Gastroesophageal sphincter (tissue), 4 donors: ENCODE measurements at regions not wholly inside any gene's neighbourhood (a gene's known extent, or its start where the extent isn't known, plus 50 kb on each side); places are given as distances from the start of the nearest gene placed in this dataset.
"Not testable (repeated sequence)": the region's sequence is repeated elsewhere in the genome, so short reads cannot be mapped to it uniquely, and the experiment has no call there.

Source experiments
- ATAC-seq: fragments of 150-250 bp; one replicate; pipeline ENCODE4 v1.9.1; 2016; ENCODE audit warnings: mild to moderate bottlenecking, moderate library complexity
- H3K27ac ChIP-seq, 4 donors: fragments of 200-600 bp; sonication (generic) in 3 of 4; 1 replicate in 3 of 4; 2 replicates in 1 of 4; pipeline ENCODE4 v1.5.1; 2016 to 2019
- H3K27me3 ChIP-seq: fragments of 200-600 bp; sonication (generic); one replicate; pipeline ENCODE4 v1.5.1; 2019
- H3K36me3 ChIP-seq, 2 donors: fragments of 200-600 bp; sonication (generic); one replicate each; pipeline ENCODE4 v1.5.1; 2019; ENCODE audit warnings: control low read depth in 1 of 2
- H3K4me1 ChIP-seq, 3 donors: fragments of 200-600 bp; sonication (generic); 1 replicate in 2 of 3; 2 replicates in 1 of 3; pipeline ENCODE4 v1.5.1; 2016 to 2019; ENCODE audit warnings: control low read depth in 2 of 3
- H3K4me3 ChIP-seq, 2 donors: fragments of 200-600 bp; sonication (generic); one replicate each; pipeline ENCODE4 v1.5.1; 2019; ENCODE audit warnings: mild to moderate bottlenecking in 1 of 2, moderate library complexity in 1 of 2
- H3K9me3 ChIP-seq, 3 donors: fragments of 200-600 bp; sonication (generic); one replicate each; pipeline ENCODE4 v1.5.1; 2017 to 2019; ENCODE audit warnings: control low read depth in 2 of 3
- EP300 ChIP-seq: sonication (generic); formaldehyde crosslinking; IDR thresholded peaks from one replicate; pipeline ENCODE4 v1.6.1; 2017; ENCODE audit warnings: antibody characterized with exemption, mild to moderate bottlenecking
- POLR2A ChIP-seq, 2 donors: fragments of 450-650 bp; IDR thresholded peaks; one replicate each; pipeline ENCODE4 v1.6.1; 2017; ENCODE audit warnings: antibody characterized with exemption in 2 of 2, mild to moderate bottlenecking in 2 of 2, moderate library complexity in 1 of 2
- POLR2AphosphoS5 ChIP-seq: sonication (generic); formaldehyde crosslinking; IDR thresholded peaks from one replicate; pipeline ENCODE4 v1.6.1; 2017; ENCODE audit warnings: antibody characterized with exemption
- WGBS, 2 donors: methylation state at CpG; one replicate each; pipeline ENCODE4 v1.1.5; 2018; ENCODE audit warnings: low coverage in 1 of 2; 5-methylcytosine and 5-hydroxymethylcytosine counted together
- TF ChIP-seq, protein P1 (sequence below), 4 experiments: fragments of 200-600 bp in 2 of 4; fragments of 450-650 bp in 2 of 4; sonication (generic) in 1 of 4; IDR thresholded peaks; one replicate each; pipeline ENCODE4 v1.5.1; 2017 to 2019; ENCODE audit warnings: antibody characterized with exemption in 4 of 4, mild to moderate bottlenecking in 2 of 4, moderate library complexity in 2 of 4

DNA sequence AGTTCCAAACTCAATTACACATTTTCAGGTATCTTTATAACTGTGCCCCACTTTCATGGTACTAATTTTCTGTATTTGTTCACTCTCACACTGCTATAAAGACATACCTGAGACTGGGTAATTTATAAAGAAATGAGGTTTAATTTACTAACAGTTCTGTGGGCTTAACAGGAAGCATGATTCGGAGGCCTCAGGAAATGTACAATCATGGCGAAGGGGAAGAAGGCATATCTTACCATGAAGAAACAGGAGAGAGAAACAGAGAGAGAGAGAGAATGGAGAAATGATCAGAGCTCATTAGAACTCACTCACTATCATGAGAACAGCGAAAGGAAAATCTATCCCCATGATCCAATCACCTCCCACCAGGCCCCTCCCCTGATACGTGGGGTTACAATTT lies 874.1 kb upstream of the B3GALT2 start:
- H3K4me3 ChIP-seq = no peak overlapping the region
- no peak for ATAC-seq
- WGBS, 2 donors = 74 to 93% methylated on average over 2 to 4 of the region's 4 CpGs
- no peak overlapping the region for H3K27ac ChIP-seq
- no peaks in the 10 kb centered on the region for H3K36me3 ChIP-seq
- no peaks in the 10 kb centered on the region for H3K27me3 ChIP-seq
- TF ChIP-seq EP300 = no peak
- no peak for TF ChIP-seq POLR2AphosphoS5
- TF ChIP-seq, protein P1, sequence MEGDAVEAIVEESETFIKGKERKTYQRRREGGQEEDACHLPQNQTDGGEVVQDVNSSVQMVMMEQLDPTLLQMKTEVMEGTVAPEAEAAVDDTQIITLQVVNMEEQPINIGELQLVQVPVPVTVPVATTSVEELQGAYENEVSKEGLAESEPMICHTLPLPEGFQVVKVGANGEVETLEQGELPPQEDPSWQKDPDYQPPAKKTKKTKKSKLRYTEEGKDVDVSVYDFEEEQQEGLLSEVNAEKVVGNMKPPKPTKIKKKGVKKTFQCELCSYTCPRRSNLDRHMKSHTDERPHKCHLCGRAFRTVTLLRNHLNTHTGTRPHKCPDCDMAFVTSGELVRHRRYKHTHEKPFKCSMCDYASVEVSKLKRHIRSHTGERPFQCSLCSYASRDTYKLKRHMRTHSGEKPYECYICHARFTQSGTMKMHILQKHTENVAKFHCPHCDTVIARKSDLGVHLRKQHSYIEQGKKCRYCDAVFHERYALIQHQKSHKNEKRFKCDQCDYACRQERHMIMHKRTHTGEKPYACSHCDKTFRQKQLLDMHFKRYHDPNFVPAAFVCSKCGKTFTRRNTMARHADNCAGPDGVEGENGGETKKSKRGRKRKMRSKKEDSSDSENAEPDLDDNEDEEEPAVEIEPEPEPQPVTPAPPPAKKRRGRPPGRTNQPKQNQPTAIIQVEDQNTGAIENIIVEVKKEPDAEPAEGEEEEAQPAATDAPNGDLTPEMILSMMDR (IDR thresholded peaks at IDR 0.05) = no peak
- TF ChIP-seq POLR2A (IDR thresholded peaks at IDR 0.05) = no peak
- H3K9me3 ChIP-seq = no peaks in the 10 kb centered on the region
- peaks cover 0 to 11% (median 0%) of the 10 kb centered on the region in 3 donors for H3K4me1 ChIP-seq

DNA sequence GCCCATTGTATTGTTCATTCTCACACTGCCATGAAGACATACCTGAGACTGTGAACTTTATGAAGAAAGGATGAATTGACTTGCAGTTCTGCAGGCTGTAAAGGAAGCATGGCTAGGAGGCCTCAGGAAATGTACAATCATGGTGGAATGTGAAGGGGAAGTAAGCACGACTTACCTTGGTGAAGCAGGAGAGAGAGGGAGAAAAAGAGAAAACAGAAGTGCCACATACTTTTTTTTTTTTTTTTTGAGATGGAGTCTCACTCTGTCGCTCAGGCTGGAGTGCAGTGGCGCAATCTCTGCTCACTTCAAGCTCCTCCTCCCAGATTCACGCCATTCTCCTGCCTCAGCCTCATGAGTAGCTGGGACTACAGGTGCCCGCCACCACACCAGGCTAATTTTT lies 871.9 kb upstream of the B3GALT2 start:
- peaks cover 0 to 12% (median 0%) of the 10 kb centered on the region in 3 donors for H3K4me1 ChIP-seq
- not testable (repeated sequence) for H3K4me3 ChIP-seq, H3K27me3 ChIP-seq, H3K36me3 ChIP-seq, ATAC-seq, H3K27ac ChIP-seq, H3K9me3 ChIP-seq
- 76 to 90% methylated on average over 2 to 3 of the region's 5 CpGs for WGBS, 2 donors

DNA sequence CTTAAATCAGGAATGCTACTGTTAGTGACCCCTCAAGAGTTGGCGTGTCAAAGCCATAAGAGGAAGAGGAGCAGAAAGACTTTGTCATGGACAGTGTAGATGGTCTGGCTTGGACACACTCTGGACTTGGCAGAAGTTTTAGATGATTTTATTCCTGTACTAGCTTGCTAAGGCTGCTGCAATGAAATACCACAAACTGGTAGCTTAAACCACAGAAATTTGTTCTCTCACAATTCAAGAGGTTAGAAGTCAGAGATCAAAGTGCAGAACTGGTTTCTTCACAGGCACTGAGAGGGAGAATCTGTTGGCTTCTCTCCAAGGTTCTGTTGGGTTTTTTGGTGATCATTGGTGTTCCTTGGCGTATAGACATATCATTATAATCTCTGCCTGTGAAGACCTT lies 869.8 kb upstream of the B3GALT2 start:
- Histone ChIP-seq H3K4me1 (peaks cover 0 to 12% (median 0%) of the 10 kb centered on the region in 3 donors), H3K36me3 (no peaks in the 10 kb centered on the region), H3K9me3 (no peaks in the 10 kb centered on the region), H3K4me3 (no peak overlapping the region), H3K27me3 (no peaks in the 10 kb centered on the region), H3K27ac (no peak overlapping the region)
- TF ChIP-seq POLR2AphosphoS5 = no peak
- TF ChIP-seq, protein P1 (IDR thresholded peaks at IDR 0.05) = no peak
- no peak for TF ChIP-seq EP300
- no peak for TF ChIP-seq POLR2A (IDR thresholded peaks at IDR 0.05)
- no peak for ATAC-seq
- 76 to 94% methylated on average over 2 of the region's 2 CpGs for WGBS, 2 donors

DNA sequence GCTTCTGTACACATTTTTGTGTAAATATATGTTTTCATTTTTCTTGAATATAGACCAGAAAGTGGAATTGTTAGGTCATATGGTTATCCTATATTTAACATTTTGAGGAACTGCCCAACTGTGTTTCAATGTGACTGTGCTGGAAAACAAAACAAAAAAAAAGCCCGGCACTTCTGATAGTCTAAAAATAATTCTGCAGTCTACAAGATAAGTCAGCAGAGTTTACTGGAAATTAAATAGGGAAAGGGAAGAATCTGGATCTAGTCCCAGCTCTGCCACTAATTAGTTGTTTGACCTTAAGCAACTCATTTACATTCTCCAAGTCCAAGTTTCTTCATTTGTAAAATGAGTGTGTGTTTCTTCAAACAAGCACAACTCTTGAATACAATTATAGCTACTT lies 869.1 kb upstream of the B3GALT2 start:
- no peak overlapping the region for H3K4me3 ChIP-seq
- WGBS, 2 donors = 0 to 10% methylated on average over 1 of the region's 1 CpG
- TF ChIP-seq, protein P1 (IDR thresholded peaks at IDR 0.05) = no peak
- TF ChIP-seq EP300 = no peak
- TF ChIP-seq POLR2A (IDR thresholded peaks at IDR 0.05) = no peak
- no peak for TF ChIP-seq POLR2AphosphoS5
- no peaks in the 10 kb centered on the region for H3K27me3 ChIP-seq
- no peak for ATAC-seq
- no peaks in the 10 kb centered on the region for H3K9me3 ChIP-seq
- peaks cover 0 to 12% (median 0%) of the 10 kb centered on the region in 3 donors for H3K4me1 ChIP-seq
- H3K27ac ChIP-seq = no peak overlapping the region
- H3K36me3 ChIP-seq = no peaks in the 10 kb centered on the region

DNA sequence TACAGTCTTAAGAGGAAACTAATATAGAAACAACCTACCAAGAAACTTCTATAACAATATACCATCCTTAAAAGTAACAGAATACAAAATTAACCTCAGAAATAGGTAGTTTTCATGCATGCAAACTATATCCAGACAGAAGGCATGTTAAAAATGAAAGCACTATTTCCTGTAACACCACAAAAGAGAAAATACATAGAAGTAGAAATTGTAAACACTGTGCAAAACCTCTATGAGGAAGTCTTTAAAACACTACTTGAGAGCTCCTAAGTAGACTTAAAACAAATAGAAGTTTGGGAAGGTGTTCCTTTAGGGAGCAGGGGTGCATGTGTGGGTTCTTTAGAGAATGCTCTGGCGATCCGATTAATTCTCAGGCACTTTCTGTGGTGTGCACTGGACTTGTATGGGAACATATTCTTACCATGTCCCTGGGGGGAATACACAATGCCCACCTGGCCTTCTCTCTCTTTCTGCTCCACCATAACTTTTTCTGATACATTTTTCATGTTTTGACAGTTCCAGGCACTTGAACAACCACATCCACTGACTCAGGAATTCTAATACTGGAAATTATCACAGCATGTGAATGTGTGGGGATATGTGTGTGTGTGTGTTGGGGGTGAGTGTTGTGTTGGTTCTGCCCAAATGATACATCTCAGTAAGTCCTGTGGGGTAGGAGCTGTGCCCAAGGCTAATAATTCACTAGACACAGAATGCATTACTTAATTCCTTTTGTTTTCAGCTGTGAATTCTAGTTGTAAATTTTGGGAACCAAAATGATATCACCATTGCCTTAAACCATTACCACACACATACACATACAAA lies 866.3 kb upstream of the B3GALT2 start:
- no peak for TF ChIP-seq POLR2AphosphoS5
- TF ChIP-seq POLR2A (IDR thresholded peaks at IDR 0.05) = no peak
- TF ChIP-seq, protein P1 (IDR thresholded peaks at IDR 0.05) = no peak
- TF ChIP-seq EP300 = no peak
- Histone ChIP-seq H3K27ac (no peak overlapping the region), H3K36me3 (no peaks in the 10 kb centered on the region), H3K9me3 (no peaks in the 10 kb centered on the region), H3K4me1 (peaks cover 0 to 12% (median 0%) of the 10 kb centered on the region in 3 donors), H3K4me3 (no peak overlapping the region), H3K27me3 (no peaks in the 10 kb centered on the region)
- no peak for ATAC-seq
- WGBS, 2 donors = 100% methylated on average over 2 of the region's 2 CpGs
